Fibroblast of villous mesenchyme (primary cell): ENCODE measurements at regions not wholly inside any gene's neighbourhood (a gene's known extent, or its start where the extent isn't known, plus 50 kb on each side); places are given as distances from the start of the nearest gene placed in this dataset.

Source experiments
- DNase-seq: peaks from one replicate; pipeline ENCODE4 v3.0.0-alpha.2; 2010; ENCODE audit warnings: low read depth
- H3K4me3 ChIP-seq: 2 replicates; pipeline ENCODE4 v1.5.1; 2011; ENCODE audit warnings: low read depth, mild to moderate bottlenecking, low read length
- TF ChIP-seq, protein P1 (sequence below): IDR thresholded peaks from 2 replicates; pipeline ENCODE4 v1.5.1; 2012; ENCODE audit warnings: low read depth, mild to moderate bottlenecking, low read length; ENCODE audit not compliant: insufficient read depth

DNA sequence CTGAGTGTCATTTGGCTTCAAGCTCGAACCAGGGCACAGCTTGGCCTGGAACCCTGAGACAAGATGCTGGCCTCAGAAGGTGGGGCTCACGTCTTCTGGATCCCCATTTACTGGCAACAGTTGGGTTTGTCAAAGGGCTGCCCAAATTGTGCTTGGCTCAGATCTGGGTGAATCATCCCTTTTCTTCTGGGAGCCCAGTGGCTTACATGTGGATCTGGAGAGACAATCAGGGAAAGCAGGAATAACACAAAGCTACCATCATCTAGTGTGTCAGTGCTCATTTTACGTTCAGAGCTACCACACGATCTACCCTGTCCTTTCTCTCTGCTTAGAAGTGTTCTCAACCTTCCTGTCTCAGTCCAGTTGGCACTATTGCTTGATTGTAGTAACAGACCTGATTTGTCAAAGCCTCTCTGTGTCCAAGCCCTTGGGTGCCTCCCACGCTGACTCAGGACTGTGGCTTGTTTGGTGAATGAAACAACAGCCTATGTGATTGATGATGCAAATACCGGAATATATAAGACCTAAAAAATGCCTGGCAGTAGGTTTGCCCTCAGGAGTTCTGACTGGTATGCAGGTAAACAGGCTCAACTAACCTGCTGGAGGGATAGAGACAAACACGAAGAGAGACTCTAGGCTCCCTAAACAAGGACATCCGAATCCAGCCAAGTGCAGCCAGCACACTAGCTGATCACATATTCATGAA, 974.3 kb downstream of the VRK1 start:
- TF ChIP-seq, protein P1, sequence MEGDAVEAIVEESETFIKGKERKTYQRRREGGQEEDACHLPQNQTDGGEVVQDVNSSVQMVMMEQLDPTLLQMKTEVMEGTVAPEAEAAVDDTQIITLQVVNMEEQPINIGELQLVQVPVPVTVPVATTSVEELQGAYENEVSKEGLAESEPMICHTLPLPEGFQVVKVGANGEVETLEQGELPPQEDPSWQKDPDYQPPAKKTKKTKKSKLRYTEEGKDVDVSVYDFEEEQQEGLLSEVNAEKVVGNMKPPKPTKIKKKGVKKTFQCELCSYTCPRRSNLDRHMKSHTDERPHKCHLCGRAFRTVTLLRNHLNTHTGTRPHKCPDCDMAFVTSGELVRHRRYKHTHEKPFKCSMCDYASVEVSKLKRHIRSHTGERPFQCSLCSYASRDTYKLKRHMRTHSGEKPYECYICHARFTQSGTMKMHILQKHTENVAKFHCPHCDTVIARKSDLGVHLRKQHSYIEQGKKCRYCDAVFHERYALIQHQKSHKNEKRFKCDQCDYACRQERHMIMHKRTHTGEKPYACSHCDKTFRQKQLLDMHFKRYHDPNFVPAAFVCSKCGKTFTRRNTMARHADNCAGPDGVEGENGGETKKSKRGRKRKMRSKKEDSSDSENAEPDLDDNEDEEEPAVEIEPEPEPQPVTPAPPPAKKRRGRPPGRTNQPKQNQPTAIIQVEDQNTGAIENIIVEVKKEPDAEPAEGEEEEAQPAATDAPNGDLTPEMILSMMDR: no peak
- no peak for DNase-seq
- H3K4me3 ChIP-seq: no peak overlapping the region

DNA sequence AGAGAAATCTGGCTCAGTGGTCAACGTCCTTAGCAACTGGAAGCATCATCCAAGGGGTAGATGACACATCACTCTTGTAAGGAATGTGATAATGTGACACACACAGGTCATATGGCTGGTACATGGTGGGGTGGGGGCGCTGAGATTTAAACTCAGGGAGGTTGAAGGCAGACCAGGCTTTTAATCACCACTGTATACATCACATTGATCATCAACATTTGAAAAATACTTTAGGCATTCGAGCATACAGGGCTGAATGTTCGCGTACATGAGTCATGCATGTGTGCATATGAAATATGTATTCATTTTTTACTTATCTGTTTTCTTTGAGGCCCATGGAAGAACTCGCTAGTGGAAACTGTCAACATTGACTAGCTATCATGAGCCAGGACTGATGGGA, 976.4 kb downstream of the VRK1 start:
- no peak for DNase-seq
- TF ChIP-seq, protein P1: no peak
- H3K4me3 ChIP-seq: no peak overlapping the region

DNA sequence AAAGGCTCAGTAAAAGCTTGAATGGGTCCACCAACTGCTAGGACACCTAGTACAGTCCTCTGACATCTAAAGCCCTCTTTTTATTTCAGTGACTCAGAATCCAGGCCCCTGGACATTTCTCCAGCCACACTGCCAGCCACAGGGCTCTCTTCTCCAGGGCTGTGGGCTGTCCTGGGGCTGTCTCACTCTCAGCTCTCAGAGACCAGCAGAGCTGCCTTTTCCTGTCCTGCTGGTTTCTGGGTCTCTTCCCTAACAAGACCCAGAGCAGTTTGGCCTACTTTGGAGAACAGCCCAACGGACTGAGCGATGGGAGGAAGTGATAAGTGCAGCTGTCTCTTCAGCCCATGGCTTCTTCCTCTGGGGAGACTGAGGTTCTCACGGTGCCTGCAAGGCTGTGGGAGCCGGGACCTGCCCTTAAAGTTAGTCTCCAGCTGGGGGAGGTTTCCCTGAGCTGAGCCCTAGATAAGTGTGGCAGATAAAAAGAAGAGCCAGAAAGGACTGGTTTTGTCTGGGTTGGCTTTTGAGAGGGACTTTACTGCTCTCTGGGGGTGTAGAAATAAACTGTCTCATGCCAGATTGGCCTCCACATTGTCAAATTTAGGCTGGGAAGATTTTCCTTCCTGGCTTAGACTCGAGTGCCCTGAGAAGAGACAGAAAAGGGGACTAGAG, 979.8 kb downstream of the VRK1 start:
- DNase-seq: no peak
- no peak overlapping the region for H3K4me3 ChIP-seq
- TF ChIP-seq, protein P1: no peak

GRCh38 chr14:97777622-97778355, 980.6 kb downstream of the VRK1 start:
- DNase-seq: no peak
- H3K4me3 ChIP-seq: no peak overlapping the region
- TF ChIP-seq, protein P1: no peak

GRCh38 chr14:97779140-97779539, 982.0 kb downstream of the VRK1 start:
- DNase-seq: no peak
- TF ChIP-seq, protein P1: no peak
- H3K4me3 ChIP-seq: no peak overlapping the region

DNA sequence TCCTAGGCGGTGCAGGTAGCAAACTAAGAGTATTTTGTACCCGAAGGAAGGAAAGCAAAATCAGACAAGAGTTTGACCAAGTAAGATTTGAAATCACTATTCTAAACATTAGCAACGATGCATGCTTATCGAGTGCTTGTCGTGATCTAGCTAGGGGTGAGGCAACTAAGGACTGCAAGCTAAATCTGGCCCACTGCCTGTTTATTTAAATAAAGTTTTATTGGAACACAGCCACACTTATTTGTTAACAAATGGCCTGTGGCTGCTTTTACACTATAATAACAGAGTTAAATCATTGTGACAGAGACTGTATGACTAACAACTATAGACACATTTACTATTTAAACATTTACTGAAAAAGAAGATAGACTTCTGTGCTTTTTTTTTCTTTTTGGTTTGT, 983.6 kb downstream of the VRK1 start:
- no peak overlapping the region for H3K4me3 ChIP-seq
- TF ChIP-seq, protein P1: no peak
- no peak for DNase-seq
